Prostate gland (tissue), 2 donors: ENCODE measurements at regions not wholly inside any gene's neighbourhood (a gene's known extent, or its start where the extent isn't known, plus 50 kb on each side); places are given as distances from the start of the nearest gene placed in this dataset.

Experiments
- CTCF ChIP-seq, 4 experiments: fragments of 200-600 bp in 2 of 4; fragments of 450-650 bp in 2 of 4; sonication (generic) in 2 of 4; IDR thresholded peaks; 1 replicate in 3 of 4; 2 replicates in 1 of 4; pipeline ENCODE4 v1.5.1; 2016 to 2019; ENCODE audit warnings: antibody characterized with exemption in 4 of 4, mild to moderate bottlenecking in 2 of 4, moderate library complexity in 2 of 4
- POLR2A ChIP-seq: fragments of 450-650 bp; IDR thresholded peaks from one replicate; pipeline ENCODE4 v1.6.1; 2016; ENCODE audit warnings: antibody characterized with exemption, mild to moderate bottlenecking
- POLR2AphosphoS5 ChIP-seq: sonication (generic); formaldehyde crosslinking; IDR thresholded peaks from one replicate; pipeline ENCODE4 v1.6.1; 2017; ENCODE audit warnings: antibody characterized with exemption

- no peak for TF ChIP-seq CTCF (IDR thresholded peaks at IDR 0.05)
- TF ChIP-seq POLR2AphosphoS5 = no peak
- TF ChIP-seq POLR2A = no peak
Observed at GRCh38 chr2:236872015-236872414, 213.7 kb upstream of the COPS8 start.
